Esophagus mucosa (tissue), 1 donor: ENCODE measurements at regions not wholly inside any gene's neighbourhood (a gene's known extent, or its start where the extent isn't known, plus 50 kb on each side); places are given as distances from the start of the nearest gene placed in this dataset.

Experiments used
- ATAC-seq: fragments of 200-7000 bp; cut with Tn5 transposase; one replicate; pipeline ENCODE4 v1.9.1; 2020
- donor health status: DM: yes; HTN: yes; CAD: no.

GRCh38 chr13:105341758-105342157 is 1193.7 kb downstream of the EFNB2 start:
- ATAC-seq: no peak

GRCh38 chr13:105341256-105341655 is 1194.2 kb downstream of the EFNB2 start:
- no peak for ATAC-seq

GRCh38 chr13:105340061-105340606 is 1195.3 kb downstream of the EFNB2 start:
- ATAC-seq: no peak

GRCh38 chr13:105338773-105339172 is 1196.7 kb downstream of the EFNB2 start:
- ATAC-seq: no peak

DNA sequence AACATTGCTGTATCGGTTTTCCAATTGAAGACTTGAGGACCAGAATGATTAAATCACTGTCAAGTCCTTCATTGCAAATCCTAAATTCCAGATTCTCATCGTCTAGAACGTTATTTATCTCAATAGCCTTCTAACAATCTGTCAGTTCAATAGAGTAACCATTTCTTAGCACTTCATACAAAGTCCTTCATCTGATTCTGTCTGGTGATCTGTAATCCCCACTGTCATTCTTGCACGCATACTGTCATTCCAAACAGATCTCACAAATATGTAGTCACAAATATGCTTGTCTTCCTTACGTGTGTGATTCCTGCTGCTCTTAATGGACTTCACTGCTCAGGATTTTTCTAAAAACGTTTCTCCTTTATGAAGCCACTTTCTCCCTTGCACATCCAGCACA is 1197.5 kb downstream of the EFNB2 start:
- ATAC-seq: no peak

DNA sequence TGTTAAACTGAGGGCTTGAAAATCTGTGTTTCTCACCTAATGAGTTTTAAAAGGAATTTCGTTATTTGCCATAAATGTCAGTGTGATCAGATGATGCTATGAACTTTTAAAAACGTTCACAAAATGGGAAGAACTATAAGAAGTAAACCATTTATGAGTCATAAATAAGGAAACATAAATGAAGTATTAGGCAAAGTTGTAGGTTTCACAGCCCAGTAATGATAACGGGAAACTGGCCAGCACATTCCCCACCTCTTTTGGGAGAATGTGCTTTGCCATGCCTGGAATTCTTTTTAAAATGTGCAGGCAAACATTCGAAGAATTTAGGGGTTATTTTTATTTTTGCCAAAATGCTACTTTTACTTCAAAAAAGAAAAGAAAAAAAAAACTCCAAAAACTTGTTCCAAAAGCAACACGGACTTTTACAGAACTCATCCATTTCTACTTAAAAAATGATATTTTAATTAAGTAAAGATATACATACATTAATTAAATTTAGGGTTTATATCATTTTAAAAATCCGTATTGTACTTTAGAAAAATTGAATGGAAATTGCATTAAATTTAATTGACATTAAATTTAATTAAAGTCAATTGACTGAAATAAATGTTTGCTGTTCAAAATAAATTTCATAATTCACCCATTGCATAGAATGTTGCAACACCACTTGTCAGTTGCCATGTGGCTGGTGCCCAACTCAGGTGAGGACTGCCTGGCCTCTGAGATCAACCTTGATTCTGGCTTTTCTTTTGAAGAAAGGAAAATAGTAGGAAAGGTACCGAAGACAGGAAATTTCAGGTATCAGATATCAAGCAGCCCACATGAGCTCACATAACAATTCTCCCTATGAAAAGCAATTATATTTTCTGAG is 1198.5 kb downstream of the EFNB2 start:
- ATAC-seq: no peak

DNA sequence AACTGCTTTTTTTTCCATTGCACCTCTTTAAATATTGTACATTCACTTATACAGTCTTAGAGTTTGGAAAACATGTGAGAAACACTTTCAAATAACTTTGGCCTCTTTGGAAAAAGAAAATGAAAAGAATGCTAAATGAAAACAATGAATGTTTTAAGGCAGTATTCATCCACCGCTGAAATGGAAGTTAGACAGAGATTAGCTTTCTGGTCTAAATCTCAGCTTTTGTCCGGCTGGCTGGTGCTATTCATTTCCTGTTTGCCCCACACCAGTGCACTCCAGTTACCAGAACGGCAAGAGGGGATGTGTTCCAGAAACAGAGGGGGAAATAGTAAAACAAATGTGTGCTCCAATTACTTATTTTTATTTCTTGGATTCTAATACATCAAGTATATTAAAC is 1201.3 kb downstream of the EFNB2 start:
- no peak for ATAC-seq

DNA sequence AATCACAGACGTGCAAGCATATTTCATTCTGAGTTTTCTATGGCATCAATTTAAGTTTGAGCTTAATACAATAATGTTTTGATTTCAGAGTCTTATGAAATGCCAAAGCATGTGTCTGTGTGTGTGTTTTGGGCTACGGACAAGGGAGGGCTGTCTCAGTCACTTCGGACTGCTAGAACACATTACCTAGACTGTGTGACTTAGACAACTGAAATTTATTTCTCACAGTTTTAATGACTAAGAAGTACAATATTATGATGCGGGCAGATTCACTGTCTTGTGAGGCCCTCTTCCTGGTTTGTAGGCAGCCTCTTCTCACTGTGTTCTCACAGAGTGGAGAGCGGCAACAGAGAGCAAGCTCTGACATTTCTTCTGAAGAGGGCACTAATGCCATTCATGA is 1202.0 kb downstream of the EFNB2 start:
- no peak for ATAC-seq

GRCh38 chr13:105329359-105329758 is 1206.1 kb downstream of the EFNB2 start:
- no peak for ATAC-seq

GRCh38 chr13:105328212-105328611 is 1207.2 kb downstream of the EFNB2 start:
- no peak for ATAC-seq

- ATAC-seq: no peak
These were observed 1207.8 kb downstream of the EFNB2 start for GRCh38 chr13:105327581-105328126.

- no peak for ATAC-seq
These were observed 1215.6 kb downstream of the EFNB2 start for GRCh38 chr13:105319875-105320274.

DNA sequence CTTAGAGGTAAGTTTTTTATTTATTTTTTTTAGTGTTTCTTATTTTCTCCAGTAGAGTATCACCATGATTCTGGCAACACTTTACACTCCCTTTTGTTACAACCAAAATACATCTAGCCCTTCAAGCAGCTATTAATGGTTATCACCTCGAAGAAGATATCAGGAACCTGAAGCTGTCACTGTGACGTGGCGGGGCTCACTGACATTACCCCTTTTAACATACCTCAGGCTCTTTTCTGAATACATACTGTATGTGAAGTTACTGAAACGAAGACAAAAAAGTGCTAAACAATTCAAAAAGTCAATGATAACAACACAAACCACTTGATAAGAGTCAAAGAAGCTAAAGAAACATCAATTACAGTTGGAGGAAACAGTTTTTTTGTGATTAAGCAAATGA is 1218.7 kb downstream of the EFNB2 start:
- ATAC-seq: no peak

DNA sequence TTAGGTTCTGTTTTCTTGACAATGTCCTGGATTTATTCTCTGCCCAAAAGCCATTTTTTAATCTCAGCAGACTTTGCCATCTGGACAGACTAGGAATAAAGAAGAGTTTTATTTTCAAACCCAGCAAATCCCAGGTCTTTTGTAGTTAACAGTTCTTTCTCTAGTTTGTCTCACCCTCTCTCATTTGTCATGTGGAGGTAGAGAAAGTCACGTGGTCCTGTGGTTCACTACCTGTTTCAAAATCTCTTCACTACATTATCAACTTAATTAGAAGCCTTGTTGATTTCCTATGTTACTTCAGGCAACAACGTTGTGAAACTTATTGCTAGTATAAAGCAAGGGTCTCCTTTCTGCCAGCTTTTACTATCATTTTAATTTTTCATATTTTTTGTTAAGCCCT is 1222.6 kb downstream of the EFNB2 start:
- no peak for ATAC-seq

DNA sequence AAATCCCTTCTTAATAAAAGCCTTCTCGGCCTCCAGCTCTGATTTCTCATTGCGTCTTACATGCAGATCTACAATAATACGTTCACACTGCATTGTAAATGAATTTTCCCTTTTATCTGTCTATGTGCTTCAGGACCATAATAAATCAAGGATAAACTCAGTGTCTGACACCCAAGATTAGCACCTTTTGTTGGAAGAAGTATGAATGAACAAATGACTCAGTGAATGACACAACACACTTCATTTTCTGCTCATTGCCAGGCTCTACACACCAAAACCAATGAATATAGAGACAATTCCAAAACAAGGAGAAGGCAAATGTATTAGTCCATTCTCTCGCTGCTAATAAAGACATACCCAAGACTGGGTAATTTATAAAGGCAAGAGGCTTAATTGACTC is 1224.4 kb downstream of the EFNB2 start:
- ATAC-seq: peak; percentile 90

GRCh38 chr13:105307776-105308175 is 1227.7 kb downstream of the EFNB2 start:
- no peak for ATAC-seq

GRCh38 chr13:105297839-105298238 is 1237.6 kb downstream of the EFNB2 start:
- ATAC-seq: no peak

- ATAC-seq: no peak
These were observed 1243.5 kb downstream of the EFNB2 start for GRCh38 chr13:105291987-105292386.

DNA sequence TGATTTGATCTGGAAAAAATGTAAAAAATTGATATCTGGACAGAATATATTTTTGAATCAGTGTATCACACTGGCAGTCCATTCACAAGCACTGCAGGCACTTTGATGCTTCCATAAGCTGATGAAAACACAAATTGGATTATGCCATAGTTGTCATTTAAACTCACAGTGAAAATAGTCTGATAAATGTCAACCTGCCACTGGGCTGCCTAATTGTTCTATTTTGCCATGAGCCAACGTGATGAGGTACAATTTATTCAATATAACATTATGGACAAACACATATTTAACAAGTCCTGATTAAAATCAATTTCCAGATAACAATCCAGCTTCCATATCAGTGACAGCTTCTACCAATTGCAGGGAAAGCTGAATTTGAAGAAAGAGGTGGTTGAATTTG is 1244.9 kb downstream of the EFNB2 start:
- no peak for ATAC-seq

DNA sequence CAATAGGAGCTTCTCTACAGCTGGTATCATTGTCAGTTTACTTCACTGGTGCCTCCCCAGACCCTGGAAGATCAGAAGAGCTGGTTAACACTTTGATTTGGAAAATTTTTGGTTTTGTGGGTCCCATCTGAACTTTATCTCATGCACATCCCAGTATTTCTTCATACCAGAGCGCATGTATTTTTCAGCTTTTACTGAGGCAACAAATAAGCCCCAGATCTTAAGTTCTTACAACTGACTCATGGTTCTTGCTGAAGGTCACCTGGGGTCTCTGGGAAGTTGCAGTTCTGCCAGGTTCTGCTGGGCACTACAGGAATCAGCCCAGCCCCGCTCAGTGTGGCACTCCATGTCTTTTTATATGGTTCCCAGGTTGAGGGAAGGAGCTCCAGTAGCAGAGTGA is 1249.9 kb downstream of the EFNB2 start:
- no peak for ATAC-seq

- no peak for ATAC-seq
These were observed 1252.8 kb downstream of the EFNB2 start for GRCh38 chr13:105282406-105283285.

- no peak for ATAC-seq
These were observed 1256.5 kb downstream of the EFNB2 start for GRCh38 chr13:105278943-105279381.

DNA sequence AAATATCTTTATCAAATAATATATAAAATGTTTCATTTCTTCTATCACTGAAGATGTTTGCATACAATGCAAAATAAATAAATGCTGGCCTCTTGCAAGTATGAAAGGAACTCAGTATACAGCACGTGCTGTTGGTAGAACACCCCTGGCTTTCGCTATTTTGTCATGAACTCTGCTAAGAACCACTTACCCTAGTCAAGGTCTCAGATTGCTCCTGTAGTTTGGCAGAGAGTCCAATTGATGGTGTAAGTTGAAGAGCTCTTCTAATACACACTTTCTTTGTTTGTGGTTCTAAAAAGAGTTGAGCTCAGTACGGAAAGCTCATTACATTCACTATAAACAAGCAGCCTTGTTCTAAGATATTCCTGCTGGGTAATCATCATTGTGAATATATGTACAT is 1258.9 kb downstream of the EFNB2 start:
- no peak for ATAC-seq
